Activated naive CD8-positive, alpha-beta T cell (primary cell): ENCODE measurements at regions not wholly inside any gene's neighbourhood (a gene's known extent, or its start where the extent isn't known, plus 50 kb on each side); places are given as distances from the start of the nearest gene placed in this dataset.

Experiments
- H3K27ac Mint-ChIP-seq: one replicate; pipeline ENCODE4 v1.8.0; 2021; ENCODE audit warnings: mixed read lengths
- H3K27me3 Mint-ChIP-seq: one replicate; pipeline ENCODE4 v1.8.0; 2021; ENCODE audit warnings: mixed read lengths
- H3K36me3 Mint-ChIP-seq: one replicate; pipeline ENCODE4 v1.8.0; 2021; ENCODE audit warnings: mixed read lengths
- H3K4me1 Mint-ChIP-seq: one replicate; pipeline ENCODE4 v1.8.0; 2021; ENCODE audit warnings: low read depth, mixed read lengths
- H3K4me3 Mint-ChIP-seq: one replicate; pipeline ENCODE4 v1.8.0; 2021; ENCODE audit warnings: mild to moderate bottlenecking, mixed read lengths
- H3K9me3 Mint-ChIP-seq: one replicate; pipeline ENCODE4 v1.8.0; 2021; ENCODE audit warnings: low read depth, mixed read lengths

- H3K9me3 Mint-ChIP-seq, result peaks cover 13% of the 10 kb centered on the region
- H3K36me3 Mint-ChIP-seq, result no peaks in the 10 kb centered on the region
- H3K27me3 Mint-ChIP-seq, result no peaks in the 10 kb centered on the region
Measured at GRCh38 chr5:63894690-63895089, 67.6 kb downstream of the HTR1A start.

GRCh38 chr5:63878788-63879187 lies 83.5 kb downstream of the HTR1A start:
- Mint-ChIP-seq H3K27me3 (no peaks in the 10 kb centered on the region), H3K4me1 (no peaks in the 10 kb centered on the region), H3K9me3 (peaks cover 6% of the 10 kb centered on the region), H3K4me3 (no peak overlapping the region), H3K27ac (no peak overlapping the region), H3K36me3 (no peaks in the 10 kb centered on the region)

More at GRCh38 chr5:63894690-63895089, 67.6 kb downstream of the HTR1A start:
- no peak overlapping the region for H3K4me3 Mint-ChIP-seq
- no peak overlapping the region for H3K27ac Mint-ChIP-seq
- no peaks in the 10 kb centered on the region for H3K4me1 Mint-ChIP-seq

- Mint-ChIP-seq H3K27me3 (no peaks in the 10 kb centered on the region), H3K36me3 (no peaks in the 10 kb centered on the region), H3K9me3 (peaks cover 2% of the 10 kb centered on the region), H3K27ac (no peak overlapping the region), H3K4me1 (no peaks in the 10 kb centered on the region), H3K4me3 (no peak overlapping the region)
Measured at GRCh38 chr5:63877961-63878360, 84.3 kb downstream of the HTR1A start.

- Mint-ChIP-seq H3K27ac (no peak overlapping the region), H3K9me3 (peaks cover 25% of the 10 kb centered on the region), H3K4me1 (no peaks in the 10 kb centered on the region), H3K4me3 (no peak overlapping the region), H3K36me3 (peaks cover 2% of the 10 kb centered on the region), H3K27me3 (no peaks in the 10 kb centered on the region)
Measured at GRCh38 chr5:63860379-63860778, 101.9 kb downstream of the HTR1A start.

- Mint-ChIP-seq H3K9me3 (peaks cover 13% of the 10 kb centered on the region), H3K36me3 (no peaks in the 10 kb centered on the region), H3K27ac (no peak overlapping the region), H3K4me3 (no peak overlapping the region), H3K4me1 (no peaks in the 10 kb centered on the region), H3K27me3 (no peaks in the 10 kb centered on the region)
Measured at GRCh38 chr5:63854076-63854475, 108.2 kb downstream of the HTR1A start.

GRCh38 chr5:63843190-63843589 lies 119.1 kb downstream of the HTR1A start:
- Mint-ChIP-seq H3K27ac (no peak overlapping the region), H3K9me3 (peaks cover 4% of the 10 kb centered on the region), H3K4me3 (no peak overlapping the region), H3K27me3 (no peaks in the 10 kb centered on the region), H3K36me3 (no peaks in the 10 kb centered on the region), H3K4me1 (no peaks in the 10 kb centered on the region)

GRCh38 chr5:63837437-63837836 lies 124.8 kb downstream of the HTR1A start:
- Mint-ChIP-seq H3K27me3 (no peaks in the 10 kb centered on the region), H3K36me3 (no peaks in the 10 kb centered on the region), H3K9me3 (no peaks in the 10 kb centered on the region), H3K27ac (no peak overlapping the region), H3K4me3 (no peak overlapping the region), H3K4me1 (no peaks in the 10 kb centered on the region)

GRCh38 chr5:63831381-63831780 lies 130.9 kb downstream of the HTR1A start:
- Mint-ChIP-seq H3K36me3 (no peaks in the 10 kb centered on the region), H3K9me3 (peaks cover 3% of the 10 kb centered on the region), H3K27me3 (no peaks in the 10 kb centered on the region), H3K4me3 (no peak overlapping the region), H3K4me1 (no peaks in the 10 kb centered on the region), H3K27ac (no peak overlapping the region)

GRCh38 chr5:63825984-63826383 lies 136.3 kb downstream of the HTR1A start:
- peaks cover 5% of the 10 kb centered on the region for H3K9me3 Mint-ChIP-seq
- H3K27me3 Mint-ChIP-seq, result no peaks in the 10 kb centered on the region
- H3K4me1 Mint-ChIP-seq, result no peaks in the 10 kb centered on the region
- H3K36me3 Mint-ChIP-seq, result no peaks in the 10 kb centered on the region
- H3K4me3 Mint-ChIP-seq, result no peak overlapping the region
- H3K27ac Mint-ChIP-seq, result no peak overlapping the region

GRCh38 chr5:63823583-63823982 lies 138.7 kb downstream of the HTR1A start:
- Mint-ChIP-seq H3K4me1 (no peaks in the 10 kb centered on the region), H3K36me3 (no peaks in the 10 kb centered on the region), H3K9me3 (peaks cover 5% of the 10 kb centered on the region), H3K4me3 (no peak overlapping the region), H3K27me3 (no peaks in the 10 kb centered on the region), H3K27ac (no peak overlapping the region)

GRCh38 chr5:63822614-63823013 lies 139.6 kb downstream of the HTR1A start:
- Mint-ChIP-seq H3K27ac (no peak overlapping the region), H3K4me3 (no peak overlapping the region), H3K9me3 (peaks cover 5% of the 10 kb centered on the region), H3K36me3 (no peaks in the 10 kb centered on the region), H3K27me3 (no peaks in the 10 kb centered on the region), H3K4me1 (no peaks in the 10 kb centered on the region)

- H3K27ac Mint-ChIP-seq, result no peak overlapping the region
- H3K27me3 Mint-ChIP-seq, result no peaks in the 10 kb centered on the region
- H3K4me3 Mint-ChIP-seq, result no peak overlapping the region
- H3K9me3 Mint-ChIP-seq, result peaks cover 7% of the 10 kb centered on the region
- H3K36me3 Mint-ChIP-seq, result no peaks in the 10 kb centered on the region
- H3K4me1 Mint-ChIP-seq, result no peaks in the 10 kb centered on the region
Measured at GRCh38 chr5:63820577-63820976, 141.7 kb downstream of the HTR1A start.

GRCh38 chr5:63812693-63813092 lies 149.6 kb downstream of the HTR1A start:
- no peak overlapping the region for H3K27ac Mint-ChIP-seq
- no peaks in the 10 kb centered on the region for H3K4me1 Mint-ChIP-seq
- no peak overlapping the region for H3K4me3 Mint-ChIP-seq
- H3K27me3 Mint-ChIP-seq, result no peaks in the 10 kb centered on the region
- peaks cover 37% of the 10 kb centered on the region for H3K9me3 Mint-ChIP-seq
- no peaks in the 10 kb centered on the region for H3K36me3 Mint-ChIP-seq

GRCh38 chr5:63811961-63812360 lies 150.3 kb downstream of the HTR1A start:
- Mint-ChIP-seq H3K27ac (no peak overlapping the region), H3K4me3 (no peak overlapping the region), H3K27me3 (no peaks in the 10 kb centered on the region), H3K9me3 (peaks cover 41% of the 10 kb centered on the region), H3K36me3 (no peaks in the 10 kb centered on the region), H3K4me1 (no peaks in the 10 kb centered on the region)

GRCh38 chr5:63811286-63811685 lies 151.0 kb downstream of the HTR1A start:
- Mint-ChIP-seq H3K9me3 (peaks cover 38% of the 10 kb centered on the region), H3K4me1 (no peaks in the 10 kb centered on the region), H3K4me3 (no peak overlapping the region), H3K36me3 (no peaks in the 10 kb centered on the region), H3K27me3 (no peaks in the 10 kb centered on the region), H3K27ac (no peak overlapping the region)

- Mint-ChIP-seq H3K9me3 (peaks cover 20% of the 10 kb centered on the region), H3K36me3 (no peaks in the 10 kb centered on the region), H3K27me3 (no peaks in the 10 kb centered on the region), H3K27ac (no peak overlapping the region), H3K4me1 (no peaks in the 10 kb centered on the region), H3K4me3 (no peak overlapping the region)
Measured at GRCh38 chr5:63805151-63805550, 157.1 kb downstream of the HTR1A start.
